Sigmoid colon (tissue), 4 donors: ENCODE measurements at regions not wholly inside any gene's neighbourhood (a gene's known extent, or its start where the extent isn't known, plus 50 kb on each side); places are given as distances from the start of the nearest gene placed in this dataset.

Experiments
- POLR2A ChIP-seq, 2 donors: fragments of 450-650 bp; IDR thresholded peaks; one replicate each; pipeline ENCODE4 v1.6.1; 2016; ENCODE audit warnings: antibody characterized with exemption in 2 of 2, mild to moderate bottlenecking in 2 of 2, moderate library complexity in 2 of 2
- POLR2AphosphoS5 ChIP-seq, 4 donors: sonication (generic); formaldehyde crosslinking; IDR thresholded peaks; one replicate each; pipeline ENCODE4 v1.6.1; 2017; ENCODE audit warnings: antibody characterized with exemption in 4 of 4
- TF ChIP-seq, protein P1 (sequence below), 4 experiments: fragments of 450-650 bp in 3 of 4; fragments of 200-600 bp in 1 of 4; IDR thresholded peaks; one replicate each; pipeline ENCODE4 v1.5.1; 2016 to 2019; ENCODE audit warnings: antibody characterized with exemption in 4 of 4, mild to moderate bottlenecking in 3 of 4, moderate library complexity in 2 of 4

GRCh38 chr4:14233126-14233525 lies 605.6 kb upstream of the BOD1L1 start:
- TF ChIP-seq, protein P1, sequence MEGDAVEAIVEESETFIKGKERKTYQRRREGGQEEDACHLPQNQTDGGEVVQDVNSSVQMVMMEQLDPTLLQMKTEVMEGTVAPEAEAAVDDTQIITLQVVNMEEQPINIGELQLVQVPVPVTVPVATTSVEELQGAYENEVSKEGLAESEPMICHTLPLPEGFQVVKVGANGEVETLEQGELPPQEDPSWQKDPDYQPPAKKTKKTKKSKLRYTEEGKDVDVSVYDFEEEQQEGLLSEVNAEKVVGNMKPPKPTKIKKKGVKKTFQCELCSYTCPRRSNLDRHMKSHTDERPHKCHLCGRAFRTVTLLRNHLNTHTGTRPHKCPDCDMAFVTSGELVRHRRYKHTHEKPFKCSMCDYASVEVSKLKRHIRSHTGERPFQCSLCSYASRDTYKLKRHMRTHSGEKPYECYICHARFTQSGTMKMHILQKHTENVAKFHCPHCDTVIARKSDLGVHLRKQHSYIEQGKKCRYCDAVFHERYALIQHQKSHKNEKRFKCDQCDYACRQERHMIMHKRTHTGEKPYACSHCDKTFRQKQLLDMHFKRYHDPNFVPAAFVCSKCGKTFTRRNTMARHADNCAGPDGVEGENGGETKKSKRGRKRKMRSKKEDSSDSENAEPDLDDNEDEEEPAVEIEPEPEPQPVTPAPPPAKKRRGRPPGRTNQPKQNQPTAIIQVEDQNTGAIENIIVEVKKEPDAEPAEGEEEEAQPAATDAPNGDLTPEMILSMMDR (IDR thresholded peaks at IDR 0.05): no peak
- TF ChIP-seq POLR2A (IDR thresholded peaks at IDR 0.05) (no peak), POLR2AphosphoS5 (IDR thresholded peaks at IDR 0.05) (no peak)
